ENCODE measurements at regions not wholly inside any gene's neighbourhood (a gene's known extent, or its start where the extent isn't known, plus 50 kb on each side); places are given as distances from the start of the nearest gene placed in this dataset.
"Not testable (repeated sequence)": the region's sequence is repeated elsewhere in the genome, so short reads cannot be mapped to it uniquely, and the experiment has no call there.

DNA sequence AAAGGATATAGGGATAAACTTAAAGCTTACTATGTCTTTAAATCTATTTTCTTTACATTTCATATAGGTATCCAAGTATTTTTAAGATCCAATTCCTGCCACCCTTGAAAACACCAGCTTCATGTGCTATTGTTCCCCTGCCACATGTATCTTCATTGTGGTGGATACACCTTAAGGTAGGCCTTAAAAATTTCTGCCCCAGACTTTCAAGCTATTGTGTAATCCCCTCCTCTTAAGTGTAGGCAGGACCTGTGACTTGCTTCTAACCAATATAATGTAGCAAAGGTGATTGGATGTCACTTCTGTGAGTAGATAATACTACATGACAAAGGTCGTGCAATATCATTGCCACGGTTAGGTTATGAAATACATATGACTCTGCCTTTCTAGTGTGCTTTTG, 119.5 kb downstream of the RAD51AP2 start:
- Mint-ChIP-seq H3K4me3 (no peak overlapping the region), H3K27ac (no peak overlapping the region), H3K4me1 (ENCODE audit: low read depth) (no peaks in the 10 kb centered on the region), H3K9me3 (peaks cover 20% of the 10 kb centered on the region), H3K36me3 (ENCODE audit: low read depth) (no peaks in the 10 kb centered on the region), H3K27me3 (no peaks in the 10 kb centered on the region)
- intact Hi-C loops (cut with micrococcal nuclease) = no loop called here

DNA sequence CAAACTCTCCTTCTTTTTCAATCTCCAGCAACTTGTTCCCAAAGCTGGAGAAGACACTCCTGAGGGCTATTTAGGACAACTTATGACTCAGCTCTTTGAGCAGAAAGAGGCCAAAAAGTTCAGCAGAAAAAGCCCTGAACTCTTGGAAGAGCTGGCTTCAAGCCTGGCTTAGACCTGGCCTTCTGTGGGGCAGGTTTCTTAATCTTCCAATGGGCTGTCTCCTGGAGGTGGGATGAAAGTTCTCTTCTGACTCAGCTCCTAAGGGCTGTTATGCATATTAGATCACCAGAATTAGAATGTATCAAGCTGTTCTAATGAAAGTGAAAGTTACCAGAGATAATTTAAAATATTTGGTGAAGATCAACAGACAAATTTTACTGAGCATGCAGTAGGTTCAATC, 129.4 kb downstream of the RAD51AP2 start:
- H3K27ac Mint-ChIP-seq = no peak overlapping the region
- H3K4me3 Mint-ChIP-seq = no peak overlapping the region
- no peaks in the 10 kb centered on the region for H3K36me3 Mint-ChIP-seq (ENCODE audit: low read depth)
- H3K27me3 Mint-ChIP-seq = no peaks in the 10 kb centered on the region
- peaks cover 11% of the 10 kb centered on the region for H3K9me3 Mint-ChIP-seq
- no peaks in the 10 kb centered on the region for H3K4me1 Mint-ChIP-seq (ENCODE audit: low read depth)
- intact Hi-C loops (cut with micrococcal nuclease) = no loop called here

DNA sequence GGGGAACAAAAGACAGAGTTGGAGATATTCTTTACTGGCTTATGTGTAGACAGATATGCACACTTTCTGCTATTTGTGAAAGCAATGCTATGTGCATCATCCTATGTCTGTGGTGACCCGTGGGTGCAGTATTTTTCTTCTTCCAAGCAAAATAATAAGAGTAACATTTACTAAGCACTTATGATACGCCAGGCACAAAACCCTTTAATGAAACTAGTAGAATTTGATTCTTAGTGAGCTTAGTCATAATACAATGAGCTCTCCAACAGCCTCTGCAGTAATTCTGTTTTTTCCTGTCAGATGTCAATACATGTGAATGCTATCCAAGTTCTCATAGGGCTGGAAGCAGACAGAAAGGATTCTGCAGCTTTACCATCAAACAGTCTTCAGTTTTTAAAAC, 130.6 kb downstream of the RAD51AP2 start:
- Mint-ChIP-seq H3K4me1 (ENCODE audit: low read depth) (no peaks in the 10 kb centered on the region), H3K4me3 (no peak overlapping the region), H3K36me3 (ENCODE audit: low read depth) (no peaks in the 10 kb centered on the region), H3K9me3 (peaks cover 11% of the 10 kb centered on the region), H3K27ac (no peak overlapping the region), H3K27me3 (no peaks in the 10 kb centered on the region)
- intact Hi-C loops (cut with micrococcal nuclease) = no loop called here

DNA sequence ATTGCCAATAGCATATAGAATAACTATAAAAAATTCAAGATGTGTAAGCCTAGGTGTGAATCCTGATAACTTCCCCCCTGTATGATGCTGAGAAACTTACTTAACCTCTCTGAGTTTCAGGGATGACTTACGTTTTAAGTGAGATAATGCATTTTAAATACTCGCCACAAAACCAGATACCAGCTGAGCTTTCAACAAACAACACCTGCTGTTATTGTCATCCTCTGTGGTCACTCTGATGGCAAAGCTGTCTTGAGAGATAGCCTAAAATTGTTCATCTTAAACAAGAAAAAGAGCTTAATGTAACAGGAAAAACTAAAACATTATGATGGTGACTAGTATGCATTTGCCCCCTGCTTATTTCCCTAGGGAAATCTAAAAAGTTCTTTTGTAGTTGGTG, 131.5 kb downstream of the RAD51AP2 start:
- intact Hi-C loops (cut with micrococcal nuclease) = no loop called here
- H3K4me1 Mint-ChIP-seq (ENCODE audit: low read depth) = no peaks in the 10 kb centered on the region
- no peaks in the 10 kb centered on the region for H3K36me3 Mint-ChIP-seq (ENCODE audit: low read depth)
- H3K27ac Mint-ChIP-seq = no peak overlapping the region
- H3K4me3 Mint-ChIP-seq = no peak overlapping the region
- peaks cover 11% of the 10 kb centered on the region for H3K9me3 Mint-ChIP-seq
- H3K27me3 Mint-ChIP-seq = no peaks in the 10 kb centered on the region

DNA sequence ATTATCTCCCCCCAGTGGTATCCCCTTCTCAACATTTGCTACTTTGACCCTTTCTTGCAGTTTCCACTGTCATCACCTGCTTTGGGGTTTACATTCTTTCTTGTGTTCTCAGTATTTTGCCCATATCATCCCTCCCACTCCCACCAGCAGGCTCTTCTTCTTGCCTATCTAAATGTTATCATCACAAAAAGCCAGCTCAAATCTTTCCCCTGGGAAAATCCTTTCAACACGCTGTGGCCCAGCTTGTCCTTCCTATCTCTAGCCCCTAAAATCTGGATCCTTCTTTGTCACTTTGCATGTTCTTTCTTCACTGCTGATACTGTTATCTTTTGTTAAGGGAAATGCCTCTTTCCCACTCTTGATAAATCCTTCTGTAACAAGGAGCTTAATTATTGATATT, 138.2 kb downstream of the RAD51AP2 start:
- Mint-ChIP-seq H3K9me3 (no peaks in the 10 kb centered on the region), H3K27ac (no peak overlapping the region), H3K27me3 (no peaks in the 10 kb centered on the region), H3K4me1 (ENCODE audit: low read depth) (no peaks in the 10 kb centered on the region), H3K36me3 (ENCODE audit: low read depth) (no peaks in the 10 kb centered on the region), H3K4me3 (no peak overlapping the region)
- intact Hi-C loops (cut with micrococcal nuclease) = no loop called here

DNA sequence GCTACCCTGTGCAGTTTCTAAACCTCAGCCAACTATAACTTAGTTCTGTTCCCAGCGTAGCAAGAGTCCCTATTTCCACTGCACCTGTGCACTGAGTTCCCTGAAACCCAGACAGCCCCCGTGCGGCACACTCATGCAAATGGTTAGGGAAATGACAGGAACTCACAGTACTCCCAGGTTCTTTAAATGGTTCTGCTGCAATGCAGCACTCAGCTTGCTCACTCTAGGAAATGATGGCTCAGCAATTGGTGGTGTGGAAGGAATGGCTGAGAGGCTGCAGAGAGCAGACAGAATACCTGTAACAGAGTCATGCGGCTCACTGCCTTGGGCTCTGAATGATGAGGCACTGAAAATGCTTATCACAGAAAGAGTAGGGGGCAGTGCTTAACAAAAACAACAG, 143.0 kb downstream of the RAD51AP2 start:
- intact Hi-C loops (cut with micrococcal nuclease) = no loop called here
- no peaks in the 10 kb centered on the region for H3K36me3 Mint-ChIP-seq (ENCODE audit: low read depth)
- peaks cover 21% of the 10 kb centered on the region for H3K9me3 Mint-ChIP-seq
- no peaks in the 10 kb centered on the region for H3K27me3 Mint-ChIP-seq
- H3K4me1 Mint-ChIP-seq (ENCODE audit: low read depth) = no peaks in the 10 kb centered on the region
- H3K4me3 Mint-ChIP-seq = no peak overlapping the region
- H3K27ac Mint-ChIP-seq = no peak overlapping the region

DNA sequence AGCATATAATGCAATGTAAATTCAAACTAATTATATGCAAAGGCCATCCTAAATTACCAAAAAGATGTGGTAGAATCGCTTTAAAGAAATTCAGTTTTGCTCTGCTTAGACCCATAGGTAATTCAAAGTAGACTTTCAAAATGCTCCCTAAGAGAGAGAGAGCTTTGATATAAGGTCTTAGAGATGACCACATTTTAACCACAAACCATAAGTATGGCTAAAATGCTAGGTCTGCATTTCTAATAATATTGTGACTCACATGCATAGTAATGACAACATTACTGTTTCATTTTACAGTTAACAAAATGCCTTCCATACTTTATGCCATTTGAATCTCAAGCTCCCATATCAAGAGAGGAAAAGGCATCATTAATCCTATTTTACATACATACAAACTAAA, 144.5 kb downstream of the RAD51AP2 start:
- Mint-ChIP-seq H3K36me3 (ENCODE audit: low read depth) (no peaks in the 10 kb centered on the region), H3K4me1 (ENCODE audit: low read depth) (no peaks in the 10 kb centered on the region), H3K27me3 (no peaks in the 10 kb centered on the region), H3K9me3 (peaks cover 30% of the 10 kb centered on the region), H3K4me3 (no peak overlapping the region), H3K27ac (no peak overlapping the region)
- intact Hi-C loops (cut with micrococcal nuclease) = no loop called here

DNA sequence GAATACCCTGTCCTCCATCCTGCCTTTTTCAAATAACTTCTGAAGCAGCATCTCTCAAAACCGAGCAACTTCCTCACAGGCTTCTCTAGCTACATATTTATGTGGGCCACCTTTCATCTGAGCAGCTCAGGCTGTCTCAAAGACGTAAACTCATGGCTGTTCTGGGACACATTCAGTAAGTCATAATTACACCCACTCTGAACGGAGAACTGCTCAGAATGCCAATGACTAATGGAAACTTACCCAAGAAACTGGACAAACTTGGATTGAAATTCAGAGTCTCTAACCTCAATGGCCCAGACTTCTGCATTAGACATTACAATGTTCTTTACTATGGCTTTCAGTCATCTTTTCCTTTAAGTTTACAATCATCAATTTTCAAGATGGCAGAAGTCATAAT, 145.2 kb downstream of the RAD51AP2 start:
- intact Hi-C loops (cut with micrococcal nuclease) = no loop called here
- Mint-ChIP-seq H3K27me3 (no peaks in the 10 kb centered on the region), H3K36me3 (ENCODE audit: low read depth) (no peaks in the 10 kb centered on the region), H3K27ac (no peak overlapping the region), H3K9me3 (peaks cover 32% of the 10 kb centered on the region), H3K4me3 (no peak overlapping the region), H3K4me1 (ENCODE audit: low read depth) (no peaks in the 10 kb centered on the region)

DNA sequence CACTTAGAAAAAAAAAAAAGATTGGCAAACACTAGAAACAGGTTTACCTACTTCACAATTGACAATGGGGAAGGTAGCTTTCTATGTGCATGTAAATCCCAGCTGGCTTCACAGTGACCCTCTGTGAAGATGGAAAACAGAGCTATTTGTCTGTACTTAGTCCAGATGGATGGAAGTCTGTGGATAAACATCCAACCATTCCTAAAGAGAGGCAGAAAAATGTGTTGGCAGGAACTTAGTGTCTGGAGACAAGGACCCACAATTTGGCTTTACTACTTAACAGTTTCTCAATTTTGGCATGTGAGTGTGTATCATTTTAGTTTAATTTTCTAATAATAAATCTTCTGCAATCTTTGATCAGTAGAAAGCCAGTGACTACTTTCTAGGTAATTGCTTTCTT, 154.4 kb downstream of the RAD51AP2 start:
- intact Hi-C loops (cut with micrococcal nuclease) = no loop called here
- Mint-ChIP-seq H3K36me3 (ENCODE audit: low read depth) (no peaks in the 10 kb centered on the region), H3K9me3 (peaks cover 23% of the 10 kb centered on the region), H3K27me3 (no peaks in the 10 kb centered on the region), H3K27ac (no peak overlapping the region), H3K4me1 (ENCODE audit: low read depth) (no peaks in the 10 kb centered on the region), H3K4me3 (no peak overlapping the region)

DNA sequence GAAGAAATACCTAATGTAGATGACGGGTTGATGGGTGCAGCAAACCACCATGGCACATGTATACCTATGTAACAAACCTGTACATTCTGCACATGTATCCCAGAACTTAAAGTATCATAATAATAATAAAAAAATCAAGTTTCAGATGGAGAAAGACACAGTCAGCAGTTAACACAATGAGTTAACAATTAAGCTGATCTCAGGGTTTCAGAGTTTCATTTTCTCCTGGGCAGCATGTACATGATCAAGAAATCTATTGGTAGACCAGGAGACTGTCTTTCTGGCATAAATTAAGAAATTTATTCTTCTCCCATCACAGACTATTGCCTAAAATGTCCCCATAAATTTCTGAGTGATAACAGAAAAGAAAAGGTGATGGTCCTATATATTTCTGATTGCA, 155.3 kb downstream of the RAD51AP2 start:
- Mint-ChIP-seq H3K4me1 (ENCODE audit: low read depth) (no peaks in the 10 kb centered on the region), H3K36me3 (ENCODE audit: low read depth) (no peaks in the 10 kb centered on the region), H3K4me3 (no peak overlapping the region), H3K27ac (no peak overlapping the region), H3K9me3 (peaks cover 20% of the 10 kb centered on the region), H3K27me3 (no peaks in the 10 kb centered on the region)
- intact Hi-C loops (cut with micrococcal nuclease) = no loop called here

DNA sequence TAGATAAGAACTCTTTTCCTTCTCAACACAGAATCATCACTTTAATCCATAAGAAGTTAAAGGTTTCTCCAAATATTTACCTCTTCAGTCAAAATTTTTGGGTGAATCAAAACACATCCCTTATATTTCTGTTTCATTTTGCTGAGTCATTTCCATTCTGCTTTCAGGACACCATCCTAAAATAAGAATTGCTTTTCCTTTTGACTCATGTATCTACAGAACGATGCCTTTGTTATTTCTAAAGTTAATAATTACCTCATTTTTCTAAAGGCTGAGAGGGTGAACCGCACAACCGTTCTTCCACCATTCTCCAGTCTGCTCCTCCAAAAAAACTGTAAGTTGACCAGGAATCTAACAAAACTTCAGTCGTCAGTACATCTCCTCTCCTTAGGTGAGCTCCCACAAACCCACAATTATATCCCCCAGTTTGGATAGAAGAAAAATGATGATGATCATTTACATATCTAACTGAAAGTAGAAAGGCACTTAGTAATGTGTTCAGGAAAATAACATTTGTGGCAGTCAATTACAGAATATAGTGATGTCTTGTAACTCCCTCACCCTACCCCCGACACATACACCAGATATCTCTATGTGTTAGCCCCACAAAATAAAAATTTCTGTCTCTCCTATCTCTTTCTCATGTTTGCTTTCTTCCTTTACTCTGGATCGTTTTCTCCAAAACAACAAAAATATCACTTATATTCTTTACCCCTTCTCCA, 162.5 kb downstream of the RAD51AP2 start:
- no peaks in the 10 kb centered on the region for H3K4me1 Mint-ChIP-seq (ENCODE audit: low read depth)
- H3K36me3 Mint-ChIP-seq (ENCODE audit: low read depth) = no peaks in the 10 kb centered on the region
- intact Hi-C loops (cut with micrococcal nuclease) = no loop called here
- no peak overlapping the region for H3K27ac Mint-ChIP-seq
- H3K27me3 Mint-ChIP-seq = no peaks in the 10 kb centered on the region
- peaks cover 7% of the 10 kb centered on the region for H3K9me3 Mint-ChIP-seq
- no peak overlapping the region for H3K4me3 Mint-ChIP-seq

DNA sequence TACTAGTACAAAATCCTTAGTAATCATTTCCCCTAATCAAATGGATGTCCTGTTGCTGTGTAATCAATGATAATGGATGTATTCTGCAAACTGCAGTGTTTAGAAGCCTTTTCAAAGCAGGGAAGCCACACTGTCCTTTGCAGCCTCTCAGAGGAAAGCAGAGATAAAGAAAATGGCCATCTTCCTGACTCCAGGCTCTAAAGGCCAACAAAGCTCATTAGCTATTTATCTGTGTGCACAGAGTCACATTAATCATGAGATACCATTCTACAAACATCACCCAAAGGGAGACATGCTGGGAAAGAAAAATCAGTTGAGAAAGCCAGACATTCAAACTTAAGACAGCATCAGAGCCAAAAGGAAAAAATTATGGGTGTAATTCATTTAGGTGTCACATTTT, 165.0 kb downstream of the RAD51AP2 start:
- no peaks in the 10 kb centered on the region for H3K9me3 Mint-ChIP-seq
- intact Hi-C loops (cut with micrococcal nuclease) = no loop called here
- H3K27ac Mint-ChIP-seq = no peak overlapping the region
- H3K4me1 Mint-ChIP-seq (ENCODE audit: low read depth) = no peaks in the 10 kb centered on the region
- no peaks in the 10 kb centered on the region for H3K36me3 Mint-ChIP-seq (ENCODE audit: low read depth)
- H3K27me3 Mint-ChIP-seq = no peaks in the 10 kb centered on the region
- no peak overlapping the region for H3K4me3 Mint-ChIP-seq

DNA sequence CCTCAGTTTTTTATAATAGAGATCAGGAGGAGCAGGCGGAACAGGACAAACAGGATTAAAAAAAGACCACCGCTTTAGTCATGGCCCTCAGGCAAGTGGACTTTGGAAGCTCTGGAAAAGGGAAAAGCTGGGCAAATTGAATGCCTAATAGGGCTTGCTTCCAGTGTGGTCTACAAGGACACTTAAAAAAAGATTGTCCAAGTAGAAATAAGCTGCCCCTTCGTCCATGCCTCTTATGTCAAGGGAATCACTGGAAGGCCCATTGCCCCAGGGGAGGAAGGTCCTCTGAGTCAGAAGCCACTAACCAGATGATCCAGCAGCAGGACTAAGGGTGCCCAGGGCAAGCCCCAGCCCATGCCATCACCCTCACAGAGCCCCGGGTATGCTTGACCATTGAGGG, 175.5 kb downstream of the RAD51AP2 start:
- H3K27me3 Mint-ChIP-seq; H3K27ac Mint-ChIP-seq; intact Hi-C loops (cut with micrococcal nuclease); H3K4me3 Mint-ChIP-seq; H3K4me1 Mint-ChIP-seq (ENCODE audit: low read depth); H3K36me3 Mint-ChIP-seq (ENCODE audit: low read depth): not testable (repeated sequence)
- peaks cover 24% of the 10 kb centered on the region for H3K9me3 Mint-ChIP-seq

DNA sequence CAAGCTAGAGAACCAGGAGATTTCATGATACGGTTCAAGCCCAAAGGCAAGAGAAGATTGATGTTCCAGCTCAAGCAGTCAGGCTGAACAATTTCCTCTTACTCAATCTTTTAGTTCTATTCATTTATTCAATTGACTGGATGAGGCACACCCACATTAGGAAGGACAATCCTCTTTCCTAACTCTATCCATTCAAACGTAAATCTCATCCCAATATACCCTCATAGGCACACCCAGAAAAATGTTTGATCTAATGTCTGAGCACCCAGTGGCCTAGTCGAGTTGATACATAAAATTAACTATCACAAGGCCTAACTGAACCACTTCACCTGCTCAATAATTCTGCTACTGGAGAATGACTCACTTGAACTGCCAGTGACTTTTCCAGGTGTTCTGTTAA, 180.7 kb downstream of the RAD51AP2 start:
- H3K27me3 Mint-ChIP-seq = no peaks in the 10 kb centered on the region
- no peak overlapping the region for H3K27ac Mint-ChIP-seq
- no peak overlapping the region for H3K4me3 Mint-ChIP-seq
- H3K36me3 Mint-ChIP-seq (ENCODE audit: low read depth) = no peaks in the 10 kb centered on the region
- peaks cover 24% of the 10 kb centered on the region for H3K9me3 Mint-ChIP-seq
- intact Hi-C loops (cut with micrococcal nuclease) = no loop called here
- no peaks in the 10 kb centered on the region for H3K4me1 Mint-ChIP-seq (ENCODE audit: low read depth)

DNA sequence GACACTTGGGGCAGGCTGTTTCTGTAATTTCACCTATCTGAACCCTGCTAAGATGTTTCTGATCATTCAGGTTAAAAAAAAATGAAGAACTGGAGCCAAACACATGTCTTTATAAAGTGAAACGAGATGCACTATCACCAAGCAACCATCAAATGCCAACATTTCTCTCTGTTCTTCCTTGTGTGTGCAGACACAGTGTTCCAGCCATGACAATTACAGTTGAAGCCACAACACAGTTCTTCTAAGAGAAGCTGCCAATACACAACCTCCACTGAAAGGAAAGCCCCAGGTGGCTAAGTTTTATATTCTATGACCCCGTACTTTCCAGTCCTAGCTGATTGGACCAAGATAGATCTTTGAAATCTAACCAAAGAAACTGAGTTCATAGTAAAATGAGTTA, 181.8 kb downstream of the RAD51AP2 start:
- Mint-ChIP-seq H3K4me1 (ENCODE audit: low read depth) (no peaks in the 10 kb centered on the region), H3K9me3 (peaks cover 24% of the 10 kb centered on the region), H3K36me3 (ENCODE audit: low read depth) (no peaks in the 10 kb centered on the region), H3K27ac (no peak overlapping the region), H3K27me3 (no peaks in the 10 kb centered on the region), H3K4me3 (no peak overlapping the region)
- intact Hi-C loops (cut with micrococcal nuclease) = no loop called here

Measured in dendritic cell treated with granulocyte-macrophage colony-stimulating factor and Interleukin-4, amounts not matched to agents 40 ng/mL and 50 ng/mL, for 4 days (primary cell).